KMS-11 (cell line): ENCODE measurements at regions not wholly inside any gene's neighbourhood (a gene's known extent, or its start where the extent isn't known, plus 50 kb on each side); places are given as distances from the start of the nearest gene placed in this dataset.

Source experiments
- H2AFZ ChIP-seq: fragments of 200-600 bp; sonication (generic); 2 replicates; pipeline ENCODE4 v1.6.1; 2016; ENCODE audit warnings: antibody characterized with exemption, mixed run types, low read depth
- H3K27ac ChIP-seq: fragments of 200-600 bp; sonication (generic); 2 replicates; pipeline ENCODE4 v1.6.1; 2016; ENCODE audit warnings: mild to moderate bottlenecking, mixed run types
- H3K27me3 ChIP-seq: fragments of 200-600 bp; sonication (generic); 2 replicates; pipeline ENCODE4 v1.6.1; 2017; ENCODE audit warnings: mild to moderate bottlenecking, low read depth, mixed run types, moderate library complexity; ENCODE audit not compliant: insufficient read depth
- H3K36me3 ChIP-seq: fragments of 200-600 bp; sonication (generic); 2 replicates; pipeline ENCODE4 v1.6.1; 2017; ENCODE audit warnings: mild to moderate bottlenecking, mixed run types; ENCODE audit not compliant: insufficient read depth
- H3K4me1 ChIP-seq: fragments of 200-600 bp; sonication (generic); 2 replicates; pipeline ENCODE4 v1.6.1; 2016; ENCODE audit warnings: mild to moderate bottlenecking, low read depth, mixed run types; ENCODE audit not compliant: poor library complexity, severe bottlenecking
- H3K4me2 ChIP-seq: fragments of 200-600 bp; sonication (generic); 2 replicates; pipeline ENCODE4 v1.7.0; 2016; ENCODE audit warnings: mild to moderate bottlenecking, mixed run types
- H3K4me3 ChIP-seq: fragments of 200-600 bp; sonication (generic); IDR thresholded peaks from 2 replicates; pipeline ENCODE4 v1.6.1; 2017; ENCODE audit warnings: low read depth, low read length, mixed read lengths; ENCODE audit not compliant: insufficient read depth
- H3K79me2 ChIP-seq: fragments of 200-600 bp; sonication (generic); 2 replicates; pipeline ENCODE4 v1.6.1; 2016; ENCODE audit warnings: low read depth, mixed run types; ENCODE audit not compliant: insufficient read depth
- H3K9ac ChIP-seq: fragments of 200-600 bp; sonication (generic); 2 replicates; pipeline ENCODE4 v1.6.1; 2016; ENCODE audit warnings: mild to moderate bottlenecking, mixed run types
- H4K20me1 ChIP-seq: fragments of 200-600 bp; sonication (generic); 2 replicates; pipeline ENCODE4 v1.6.1; 2016; ENCODE audit warnings: mild to moderate bottlenecking, mixed run types; ENCODE audit not compliant: insufficient read depth
- TF ChIP-seq, protein P1 (sequence below): fragments of 200-600 bp; sonication (generic); conservative IDR thresholded peaks from 2 replicates; pipeline ENCODE4 v1.6.1; 2017; ENCODE audit warnings: low read depth, mild to moderate bottlenecking, antibody characterized with exemption, low read length, moderate library complexity, mixed read lengths

DNA sequence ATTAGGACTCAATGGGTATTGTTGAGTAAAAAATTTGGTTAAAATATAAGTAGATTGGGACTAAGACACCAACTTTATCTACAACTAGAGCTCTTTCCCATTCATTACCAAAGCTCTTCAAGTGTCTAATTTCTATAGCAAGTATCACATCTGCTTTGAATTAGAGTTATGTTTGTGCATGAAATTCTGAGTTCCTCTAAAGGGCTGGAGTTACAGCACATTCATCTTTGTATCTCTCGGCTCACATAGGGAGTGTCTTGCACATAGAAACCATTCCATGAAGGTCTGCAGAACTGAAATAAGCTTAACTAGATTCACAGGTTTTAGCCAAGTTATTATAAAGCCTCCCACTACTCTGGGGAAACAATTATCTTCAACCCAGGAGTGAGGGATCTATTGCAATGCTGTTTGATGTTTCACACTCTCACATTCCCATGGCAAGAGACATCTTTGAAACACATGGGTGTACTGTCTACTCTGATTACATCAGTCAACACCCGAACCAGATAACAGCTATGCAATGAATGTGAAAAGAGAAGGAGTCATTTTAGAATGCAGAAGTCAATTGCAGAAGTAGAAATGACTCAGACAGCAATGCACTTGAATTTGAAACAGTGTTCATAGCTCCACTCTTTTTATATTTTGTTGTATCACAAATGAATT lies 93.1 kb upstream of the KBTBD8 start:
- no peaks in the 10 kb centered on the region for H3K36me3 ChIP-seq
- no peaks in the 10 kb centered on the region for H4K20me1 ChIP-seq
- H3K27ac ChIP-seq = no peak overlapping the region
- H3K9ac ChIP-seq = no peak overlapping the region
- no peaks in the 10 kb centered on the region for H3K79me2 ChIP-seq
- no peaks in the 10 kb centered on the region for H3K27me3 ChIP-seq
- TF ChIP-seq, protein P1, sequence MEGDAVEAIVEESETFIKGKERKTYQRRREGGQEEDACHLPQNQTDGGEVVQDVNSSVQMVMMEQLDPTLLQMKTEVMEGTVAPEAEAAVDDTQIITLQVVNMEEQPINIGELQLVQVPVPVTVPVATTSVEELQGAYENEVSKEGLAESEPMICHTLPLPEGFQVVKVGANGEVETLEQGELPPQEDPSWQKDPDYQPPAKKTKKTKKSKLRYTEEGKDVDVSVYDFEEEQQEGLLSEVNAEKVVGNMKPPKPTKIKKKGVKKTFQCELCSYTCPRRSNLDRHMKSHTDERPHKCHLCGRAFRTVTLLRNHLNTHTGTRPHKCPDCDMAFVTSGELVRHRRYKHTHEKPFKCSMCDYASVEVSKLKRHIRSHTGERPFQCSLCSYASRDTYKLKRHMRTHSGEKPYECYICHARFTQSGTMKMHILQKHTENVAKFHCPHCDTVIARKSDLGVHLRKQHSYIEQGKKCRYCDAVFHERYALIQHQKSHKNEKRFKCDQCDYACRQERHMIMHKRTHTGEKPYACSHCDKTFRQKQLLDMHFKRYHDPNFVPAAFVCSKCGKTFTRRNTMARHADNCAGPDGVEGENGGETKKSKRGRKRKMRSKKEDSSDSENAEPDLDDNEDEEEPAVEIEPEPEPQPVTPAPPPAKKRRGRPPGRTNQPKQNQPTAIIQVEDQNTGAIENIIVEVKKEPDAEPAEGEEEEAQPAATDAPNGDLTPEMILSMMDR = no peak
- no peak overlapping the region for H3K4me2 ChIP-seq
- no peak overlapping the region for H2AFZ ChIP-seq
- no peaks in the 10 kb centered on the region for H3K4me1 ChIP-seq
- H3K4me3 ChIP-seq = no peak overlapping the region

DNA sequence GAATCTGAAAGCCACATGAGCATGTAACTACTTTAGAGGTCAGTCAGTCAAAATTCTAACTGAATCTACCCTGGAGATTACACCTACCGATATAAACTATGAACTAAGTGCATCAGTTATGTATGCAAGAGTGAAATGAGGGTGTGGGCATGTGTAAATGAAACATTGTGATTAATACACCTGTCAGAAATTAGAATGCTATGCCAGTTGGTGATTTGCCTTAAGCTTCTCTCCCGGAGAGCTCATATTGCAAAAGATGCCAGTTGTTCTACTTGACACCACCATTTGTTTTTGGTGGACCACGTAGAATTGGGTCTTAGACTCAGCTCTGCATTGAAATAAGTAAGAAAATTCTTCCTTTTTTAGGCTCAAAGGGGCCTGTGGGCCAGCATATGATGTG lies 91.0 kb upstream of the KBTBD8 start:
- no peak overlapping the region for H3K4me3 ChIP-seq

DNA sequence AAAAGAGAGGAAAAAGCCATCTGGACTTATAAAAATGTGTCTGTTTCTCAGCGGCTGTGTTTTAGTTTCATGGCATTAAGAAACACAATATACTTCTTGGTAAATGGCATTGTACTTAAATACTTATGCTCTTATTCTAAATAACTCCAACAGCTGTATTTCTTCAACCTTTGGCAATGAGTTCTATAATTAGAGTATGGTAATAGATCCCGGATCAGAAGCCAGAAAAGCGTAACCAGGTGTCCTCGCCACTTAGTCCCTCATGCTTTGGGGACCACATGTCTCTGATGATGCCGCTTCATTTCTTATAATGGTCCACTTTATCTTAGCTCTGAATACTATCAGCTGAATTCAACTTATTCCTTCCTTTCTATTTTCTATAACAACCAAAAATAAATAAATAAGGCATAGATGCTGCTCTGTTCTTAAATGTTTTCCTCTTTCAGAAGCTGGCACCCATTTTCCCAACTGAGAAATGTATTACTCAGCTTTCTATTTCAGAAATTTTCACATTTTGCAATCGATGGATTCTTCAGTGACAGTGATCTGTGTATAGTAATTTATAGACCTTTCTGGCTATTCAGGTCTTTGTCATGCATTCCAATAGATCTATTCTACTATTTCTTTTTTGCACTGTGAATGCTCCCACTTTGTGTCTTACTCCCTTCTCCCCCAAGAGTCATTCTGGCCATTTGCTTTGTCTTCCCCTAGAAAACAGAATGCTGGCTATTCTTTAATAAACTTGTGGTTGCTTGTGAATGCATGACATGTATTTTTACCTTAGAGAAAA lies 87.6 kb upstream of the KBTBD8 start:
- H3K79me2 ChIP-seq = no peaks in the 10 kb centered on the region
- no peak overlapping the region for H3K27ac ChIP-seq
- H3K4me3 ChIP-seq = no peak overlapping the region
- H4K20me1 ChIP-seq = no peaks in the 10 kb centered on the region
- H3K4me2 ChIP-seq = no peak overlapping the region
- TF ChIP-seq, protein P1 = no peak
- no peak overlapping the region for H2AFZ ChIP-seq
- H3K36me3 ChIP-seq = no peaks in the 10 kb centered on the region
- H3K27me3 ChIP-seq = no peaks in the 10 kb centered on the region
- H3K9ac ChIP-seq = no peak overlapping the region
- H3K4me1 ChIP-seq = no peaks in the 10 kb centered on the region

More for the DNA sequence above, 91.0 kb upstream of the KBTBD8 start:
- no peaks in the 10 kb centered on the region for H3K4me1 ChIP-seq
- no peaks in the 10 kb centered on the region for H3K79me2 ChIP-seq
- no peaks in the 10 kb centered on the region for H3K27me3 ChIP-seq
- no peak overlapping the region for H3K27ac ChIP-seq
- H4K20me1 ChIP-seq = no peaks in the 10 kb centered on the region
- TF ChIP-seq, protein P1 = no peak
- no peak overlapping the region for H2AFZ ChIP-seq
- no peak overlapping the region for H3K9ac ChIP-seq
- H3K4me2 ChIP-seq = no peak overlapping the region
- no peaks in the 10 kb centered on the region for H3K36me3 ChIP-seq

GRCh38 chr3:66912306-66912705 lies 85.8 kb upstream of the KBTBD8 start:
- no peak overlapping the region for H3K27ac ChIP-seq
- no peak overlapping the region for H3K9ac ChIP-seq
- H3K4me3 ChIP-seq = no peak overlapping the region
- H3K79me2 ChIP-seq = no peaks in the 10 kb centered on the region
- H4K20me1 ChIP-seq = no peaks in the 10 kb centered on the region
- H3K36me3 ChIP-seq = no peaks in the 10 kb centered on the region
- H3K27me3 ChIP-seq = no peaks in the 10 kb centered on the region
- TF ChIP-seq, protein P1 = no peak
- H3K4me1 ChIP-seq = no peaks in the 10 kb centered on the region
- no peak overlapping the region for H3K4me2 ChIP-seq
- no peak overlapping the region for H2AFZ ChIP-seq
